Loucy (cell line): ENCODE measurements at regions not wholly inside any gene's neighbourhood (a gene's known extent, or its start where the extent isn't known, plus 50 kb on each side); places are given as distances from the start of the nearest gene placed in this dataset.

ENCODE experiments used
- H2AFZ ChIP-seq: fragments of 200-600 bp; sonication (generic); 2 replicates; pipeline ENCODE4 v1.6.0; 2016; ENCODE audit warnings: antibody characterized with exemption, mild to moderate bottlenecking, low read length, moderate library complexity
- H3F3A ChIP-seq: fragments of 200-600 bp; 2 replicates; pipeline ENCODE4 v1.6.0; 2016; ENCODE audit warnings: antibody characterized with exemption, low read depth, mild to moderate bottlenecking
- H3K27me3 ChIP-seq: fragments of 200-600 bp; sonication (generic); 2 replicates; pipeline ENCODE4 v1.6.1; 2014; ENCODE audit warnings: low read length, mild to moderate bottlenecking; ENCODE audit not compliant: insufficient read depth, poor library complexity, severe bottlenecking
- H3K36me3 ChIP-seq: fragments of 200-600 bp; sonication (generic); 2 replicates; pipeline ENCODE4 v1.6.1; 2016; ENCODE audit warnings: low read length; ENCODE audit not compliant: insufficient read depth
- H3K4me1 ChIP-seq: fragments of 200-600 bp; sonication (generic); 2 replicates; pipeline ENCODE4 v1.5.1; 2014; ENCODE audit warnings: low read length, mild to moderate bottlenecking; ENCODE audit not compliant: insufficient read depth, poor library complexity, severe bottlenecking
- H3K4me2 ChIP-seq: fragments of 200-600 bp; sonication (generic); 2 replicates; pipeline ENCODE4 v1.6.0; 2014; ENCODE audit warnings: antibody characterized with exemption, low read length, low read depth, mild to moderate bottlenecking; ENCODE audit not compliant: poor library complexity, severe bottlenecking
- H3K4me3 ChIP-seq: fragments of 200-600 bp; sonication (generic); 2 replicates; pipeline ENCODE4 v1.5.1; 2014; ENCODE audit warnings: low read length, mild to moderate bottlenecking, mixed read lengths; ENCODE audit not compliant: poor library complexity, severe bottlenecking
- H3K79me2 ChIP-seq: fragments of 200-600 bp; sonication (generic); 2 replicates; pipeline ENCODE4 v1.6.1; 2014; ENCODE audit warnings: low read length; ENCODE audit not compliant: insufficient read depth
- H3K9ac ChIP-seq: fragments of 200-600 bp; sonication (generic); 2 replicates; pipeline ENCODE4 v1.6.0; 2014; ENCODE audit warnings: mild to moderate bottlenecking, low read depth, low read length, moderate library complexity; ENCODE audit not compliant: poor library complexity, severe bottlenecking
- H3K9me2 ChIP-seq: fragments of 200-600 bp; sonication (generic); replicated peaks from 2 replicates; pipeline ENCODE4 v1.6.1; 2016; ENCODE audit warnings: low read depth, low read length, mixed read lengths
- H3K9me3 ChIP-seq: fragments of 200-600 bp; sonication (generic); 2 replicates; pipeline ENCODE4 v1.6.1; 2014; ENCODE audit warnings: mild to moderate bottlenecking, antibody characterized with exemption, low read length, low read depth; ENCODE audit not compliant: insufficient read depth
- H4K20me1 ChIP-seq: fragments of 200-600 bp; sonication (generic); 2 replicates; pipeline ENCODE4 v1.6.0; 2014; ENCODE audit warnings: antibody characterized with exemption, low read length, mild to moderate bottlenecking; ENCODE audit not compliant: insufficient read depth, poor library complexity, severe bottlenecking
- EZH2phosphoT487 ChIP-seq: fragments of 200-600 bp; IDR thresholded peaks from 2 replicates; pipeline ENCODE4 v1.6.1; 2018; ENCODE audit warnings: antibody characterized with exemption, mild to moderate bottlenecking, moderate library complexity, borderline replicate concordance
- TF ChIP-seq, protein P1 (sequence below): fragments of 200-600 bp; sonication (generic); conservative IDR thresholded peaks from 2 replicates; pipeline ENCODE4 v1.5.1; 2014; ENCODE audit warnings: mild to moderate bottlenecking, antibody characterized with exemption, low read length

DNA sequence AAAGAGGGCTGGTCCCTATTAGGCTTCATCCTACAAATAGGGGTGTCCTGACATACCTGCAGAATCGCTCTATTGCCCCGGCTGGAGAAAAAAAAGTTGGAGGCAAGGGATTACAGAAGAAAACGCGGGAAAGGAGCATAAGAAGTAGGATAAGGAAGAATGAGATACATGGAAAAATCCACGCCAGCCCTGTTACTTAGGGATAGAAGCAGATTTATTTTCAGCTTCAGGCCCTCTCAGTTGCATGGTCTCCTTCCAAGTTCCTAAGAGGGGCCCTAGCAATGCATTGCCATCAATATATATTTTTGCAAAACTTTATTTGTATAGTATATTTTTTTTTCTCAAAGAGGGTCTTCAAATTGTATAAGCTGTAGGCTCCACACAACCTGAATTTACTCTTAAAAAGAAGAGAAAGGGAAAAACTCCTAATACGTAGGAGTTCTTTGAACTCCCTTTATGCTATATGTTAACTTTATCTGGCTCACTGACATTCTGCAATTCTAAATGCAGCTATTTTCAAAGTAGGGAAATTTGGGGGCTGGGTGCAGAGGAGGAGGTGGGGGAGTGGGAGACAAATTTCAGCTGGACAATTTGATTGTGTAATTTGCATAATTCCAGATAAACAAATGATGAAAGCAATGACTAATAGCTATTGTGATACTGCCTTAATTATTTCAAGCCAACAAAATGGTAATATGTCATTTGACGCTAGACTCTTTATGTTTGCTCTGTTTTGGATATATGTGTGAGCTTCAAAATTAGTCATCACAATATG lies 137.7 kb upstream of the TRHDE start:
- Histone ChIP-seq H3K27me3 (no peaks in the 10 kb centered on the region), H3K9me2 (no peaks in the 10 kb centered on the region), H3K9ac (no peak overlapping the region), H3K4me3 (no peak overlapping the region), H3K4me1 (no peaks in the 10 kb centered on the region), H3K79me2 (no peaks in the 10 kb centered on the region), H3K4me2 (no peak overlapping the region), H3F3A (no peaks in the 10 kb centered on the region), H3K9me3 (no peaks in the 10 kb centered on the region), H4K20me1 (no peaks in the 10 kb centered on the region), H3K36me3 (no peaks in the 10 kb centered on the region), H2AFZ (no peak overlapping the region)
- no peak for TF ChIP-seq EZH2phosphoT487
- TF ChIP-seq, protein P1, sequence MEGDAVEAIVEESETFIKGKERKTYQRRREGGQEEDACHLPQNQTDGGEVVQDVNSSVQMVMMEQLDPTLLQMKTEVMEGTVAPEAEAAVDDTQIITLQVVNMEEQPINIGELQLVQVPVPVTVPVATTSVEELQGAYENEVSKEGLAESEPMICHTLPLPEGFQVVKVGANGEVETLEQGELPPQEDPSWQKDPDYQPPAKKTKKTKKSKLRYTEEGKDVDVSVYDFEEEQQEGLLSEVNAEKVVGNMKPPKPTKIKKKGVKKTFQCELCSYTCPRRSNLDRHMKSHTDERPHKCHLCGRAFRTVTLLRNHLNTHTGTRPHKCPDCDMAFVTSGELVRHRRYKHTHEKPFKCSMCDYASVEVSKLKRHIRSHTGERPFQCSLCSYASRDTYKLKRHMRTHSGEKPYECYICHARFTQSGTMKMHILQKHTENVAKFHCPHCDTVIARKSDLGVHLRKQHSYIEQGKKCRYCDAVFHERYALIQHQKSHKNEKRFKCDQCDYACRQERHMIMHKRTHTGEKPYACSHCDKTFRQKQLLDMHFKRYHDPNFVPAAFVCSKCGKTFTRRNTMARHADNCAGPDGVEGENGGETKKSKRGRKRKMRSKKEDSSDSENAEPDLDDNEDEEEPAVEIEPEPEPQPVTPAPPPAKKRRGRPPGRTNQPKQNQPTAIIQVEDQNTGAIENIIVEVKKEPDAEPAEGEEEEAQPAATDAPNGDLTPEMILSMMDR: no peak

GRCh38 chr12:72135021-72135301 lies 137.2 kb upstream of the TRHDE start:
- H3K79me2 ChIP-seq: no peaks in the 10 kb centered on the region
- no peaks in the 10 kb centered on the region for H3K36me3 ChIP-seq
- no peak overlapping the region for H2AFZ ChIP-seq
- H3K4me3 ChIP-seq: no peak overlapping the region
- H3K9me3 ChIP-seq: no peaks in the 10 kb centered on the region
- H3K27me3 ChIP-seq: no peaks in the 10 kb centered on the region
- TF ChIP-seq EZH2phosphoT487: no peak
- TF ChIP-seq, protein P1: no peak
- H3K4me2 ChIP-seq: no peak overlapping the region
- H3K4me1 ChIP-seq: no peaks in the 10 kb centered on the region
- no peaks in the 10 kb centered on the region for H3F3A ChIP-seq
- no peaks in the 10 kb centered on the region for H3K9me2 ChIP-seq
- no peak overlapping the region for H3K9ac ChIP-seq
- H4K20me1 ChIP-seq: no peaks in the 10 kb centered on the region

- Histone ChIP-seq H3K9me3 (no peaks in the 10 kb centered on the region), H3K9ac (no peak overlapping the region), H3K4me3 (no peak overlapping the region), H2AFZ (no peak overlapping the region), H3F3A (no peaks in the 10 kb centered on the region), H3K4me2 (no peak overlapping the region), H4K20me1 (no peaks in the 10 kb centered on the region), H3K4me1 (no peaks in the 10 kb centered on the region), H3K36me3 (no peaks in the 10 kb centered on the region), H3K79me2 (no peaks in the 10 kb centered on the region), H3K27me3 (no peaks in the 10 kb centered on the region), H3K9me2 (no peaks in the 10 kb centered on the region)
- TF ChIP-seq, protein P1: no peak
- no peak for TF ChIP-seq EZH2phosphoT487
Observed at GRCh38 chr12:72136792-72137191, 135.4 kb upstream of the TRHDE start.
